Neutrophil (primary cell): ENCODE measurements at regions not wholly inside any gene's neighbourhood (a gene's known extent, or its start where the extent isn't known, plus 50 kb on each side); places are given as distances from the start of the nearest gene placed in this dataset.

Experiments
- H3K27ac ChIP-seq: fragments of 200-600 bp; sonication (generic); 2 replicates; pipeline ENCODE4 v1.5.1; 2016; ENCODE audit warnings: mild to moderate bottlenecking, moderate library complexity
- H3K27me3 ChIP-seq: fragments of 200-600 bp; sonication (generic); 2 replicates; pipeline ENCODE4 v1.6.0; 2016; ENCODE audit warnings: mild to moderate bottlenecking
- H3K36me3 ChIP-seq: fragments of 200-600 bp; sonication (generic); 2 replicates; pipeline ENCODE4 v1.5.1; 2017
- H3K4me1 ChIP-seq, 2 experiments: fragments of 200-600 bp in 1 of 2; sonication (generic) in 1 of 2; 1 replicate in 1 of 2; 2 replicates in 1 of 2; pipeline versions ENCODE4 v1.5.1 to v1.6.1; 2013 to 2016; ENCODE audit warnings: low read depth in 1 of 2, low read length in 1 of 2, mild to moderate bottlenecking in 1 of 2, moderate library complexity in 1 of 2; ENCODE audit not compliant: control insufficient read depth in 1 of 2, insufficient read depth in 1 of 2
- H3K4me3 ChIP-seq, 2 experiments: fragments of 200-600 bp in 1 of 2; sonication (generic) in 1 of 2; 1 replicate in 1 of 2; 2 replicates in 1 of 2; pipeline ENCODE4 v1.5.1; 2013 to 2016; ENCODE audit warnings: low read depth in 1 of 2, low read length in 1 of 2, mild to moderate bottlenecking in 1 of 2, moderate library complexity in 1 of 2
- H3K9me3 ChIP-seq: fragments of 200-600 bp; sonication (generic); 2 replicates; pipeline ENCODE4 v1.5.1; 2016
- CTCF ChIP-seq: fragments of 200-600 bp; sonication (generic); IDR thresholded peaks from 2 replicates; pipeline ENCODE4 v1.5.1; 2016; ENCODE audit warnings: antibody characterized with exemption

DNA sequence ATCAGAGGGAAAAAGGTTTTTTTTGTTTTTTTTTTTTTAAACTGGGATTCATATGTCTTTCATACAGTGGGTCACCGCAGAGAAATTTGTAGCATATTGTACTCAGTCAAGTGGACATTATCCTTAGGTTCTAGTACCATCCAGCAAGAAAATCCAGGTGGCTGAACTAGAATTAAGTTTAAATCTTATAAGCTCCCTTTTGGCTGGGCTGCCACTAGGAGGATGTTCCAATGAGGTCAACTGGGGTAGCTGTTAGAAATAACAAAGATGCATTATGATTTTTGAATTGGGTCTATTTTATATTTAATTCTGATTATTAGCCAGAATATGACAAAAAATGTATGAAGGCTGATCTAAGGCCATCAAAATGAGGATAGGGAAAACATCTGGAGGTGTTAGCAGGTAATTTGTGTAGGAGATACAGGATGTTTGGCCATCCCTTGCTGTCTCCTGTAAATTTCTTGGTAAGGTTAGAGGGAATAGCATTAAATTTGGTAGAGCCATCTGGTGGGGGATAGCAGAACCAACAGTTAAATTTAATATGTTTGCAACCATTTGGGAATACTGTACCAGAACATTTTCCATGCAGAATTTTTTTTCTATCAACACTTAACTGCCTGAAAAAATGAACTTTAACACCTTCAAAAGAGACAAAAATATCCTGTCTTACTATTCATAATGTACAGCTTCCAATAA, 568.5 kb upstream of the B3GALT2 start:
- Histone ChIP-seq H3K4me3 (no peak overlapping the region), H3K36me3 (no peaks in the 10 kb centered on the region), H3K27ac (no peak overlapping the region), H3K4me1 (no peaks in the 10 kb centered on the region), H3K27me3 (no peaks in the 10 kb centered on the region), H3K9me3 (no peaks in the 10 kb centered on the region)
- TF ChIP-seq CTCF: no peak

GRCh38 chr1:193754151-193754550, 567.7 kb upstream of the B3GALT2 start:
- H3K4me1 ChIP-seq: no peaks in the 10 kb centered on the region
- H3K27me3 ChIP-seq: no peaks in the 10 kb centered on the region
- TF ChIP-seq CTCF: no peak

GRCh38 chr1:193753038-193753756, 566.8 kb upstream of the B3GALT2 start:
- H3K4me1 ChIP-seq: no peaks in the 10 kb centered on the region
- no peak overlapping the region for H3K27ac ChIP-seq
- TF ChIP-seq CTCF: no peak
- no peaks in the 10 kb centered on the region for H3K9me3 ChIP-seq
- no peak overlapping the region for H3K4me3 ChIP-seq
- no peaks in the 10 kb centered on the region for H3K36me3 ChIP-seq
- H3K27me3 ChIP-seq: no peaks in the 10 kb centered on the region

More at GRCh38 chr1:193754151-193754550, 567.7 kb upstream of the B3GALT2 start:
- H3K27ac ChIP-seq: no peak overlapping the region
- no peaks in the 10 kb centered on the region for H3K36me3 ChIP-seq
- H3K9me3 ChIP-seq: no peaks in the 10 kb centered on the region
- no peak overlapping the region for H3K4me3 ChIP-seq

DNA sequence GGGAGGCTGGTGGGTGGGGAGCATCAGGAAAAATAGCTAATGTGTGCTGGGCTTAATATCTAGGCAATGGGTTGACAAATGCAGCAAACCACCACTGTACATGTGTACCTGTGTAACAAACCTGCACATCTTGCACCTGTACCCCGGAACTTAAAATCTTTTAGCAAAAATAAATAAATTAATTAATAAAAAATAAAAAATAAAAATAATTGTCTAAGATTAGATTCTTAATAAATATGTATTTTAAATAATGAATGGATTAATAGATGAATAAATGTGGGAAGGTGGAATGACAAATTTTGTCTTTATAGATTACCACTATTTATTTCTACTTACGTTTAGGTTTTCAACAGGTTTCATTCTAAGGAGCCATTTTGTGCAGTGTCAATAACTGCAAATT, 563.5 kb upstream of the B3GALT2 start:
- Histone ChIP-seq H3K9me3 (no peaks in the 10 kb centered on the region), H3K4me1 (no peaks in the 10 kb centered on the region), H3K27ac (no peak overlapping the region), H3K27me3 (no peaks in the 10 kb centered on the region), H3K36me3 (no peaks in the 10 kb centered on the region), H3K4me3 (no peak overlapping the region)
- TF ChIP-seq CTCF: no peak

GRCh38 chr1:193747579-193747978, 561.2 kb upstream of the B3GALT2 start:
- no peak for TF ChIP-seq CTCF

More at GRCh38 chr1:193747579-193747978, 561.2 kb upstream of the B3GALT2 start:
- Histone ChIP-seq H3K27me3 (no peaks in the 10 kb centered on the region), H3K27ac (no peak overlapping the region), H3K36me3 (no peaks in the 10 kb centered on the region), H3K4me3 (no peak overlapping the region), H3K9me3 (no peaks in the 10 kb centered on the region), H3K4me1 (no peaks in the 10 kb centered on the region)
